Natural killer cell (primary cell): ENCODE measurements at regions not wholly inside any gene's neighbourhood (a gene's known extent, or its start where the extent isn't known, plus 50 kb on each side); places are given as distances from the start of the nearest gene placed in this dataset.
"Not testable (repeated sequence)": the region's sequence is repeated elsewhere in the genome, so short reads cannot be mapped to it uniquely, and the experiment has no call there.

Experiments
- ATAC-seq, 3 donors: fragments of 150-1000 bp in 2 of 3; fragments of 200-7000 bp in 1 of 3; cut with Tn5 transposase; 1 replicate in 1 of 3; 2 replicates in 2 of 3; pipeline ENCODE4 v1.10.0; 2021; ENCODE audit warnings: mild to moderate bottlenecking in 2 of 3, moderate library complexity in 2 of 3
- DNase-seq, 2 donors: peaks; one replicate each; pipeline versions ENCODE4 v3.0.0 to v3.0.0-alpha.2; 2013 to 2021; ENCODE audit warnings: mixed read lengths in 1 of 2
- H3K27ac ChIP-seq: one replicate; pipeline ENCODE4 v1.5.1; 2013; ENCODE audit warnings: mild to moderate bottlenecking, low read length
- H3K27me3 ChIP-seq: one replicate; pipeline ENCODE4 v1.6.1; 2013; ENCODE audit warnings: low read length; ENCODE audit not compliant: control insufficient read depth, insufficient read depth
- H3K36me3 ChIP-seq: one replicate; pipeline ENCODE4 v1.6.1; 2013; ENCODE audit warnings: low read length; ENCODE audit not compliant: control insufficient read depth, insufficient read depth
- H3K4me1 ChIP-seq: one replicate; pipeline ENCODE4 v1.6.1; 2013; ENCODE audit warnings: low read length; ENCODE audit not compliant: control insufficient read depth, insufficient read depth
- H3K4me3 ChIP-seq: one replicate; pipeline ENCODE4 v1.5.1; 2013; ENCODE audit warnings: low read length
- H3K9me3 ChIP-seq: one replicate; pipeline ENCODE4 v1.6.1; 2013; ENCODE audit warnings: low read length; ENCODE audit not compliant: control insufficient read depth, insufficient read depth
- H3K27ac Mint-ChIP-seq, 2 donors: one replicate each; pipeline ENCODE4 v1.8.0; 2022; ENCODE audit warnings: mild to moderate bottlenecking in 2 of 2, mixed read lengths in 2 of 2, moderate library complexity in 1 of 2
- H3K27me3 Mint-ChIP-seq, 2 donors: one replicate each; pipeline ENCODE4 v1.8.0; 2022; ENCODE audit warnings: low read depth in 2 of 2, mixed read lengths in 2 of 2
- H3K36me3 Mint-ChIP-seq: one replicate; pipeline ENCODE4 v1.8.0; 2022; ENCODE audit warnings: mixed read lengths
- H3K4me1 Mint-ChIP-seq, 2 donors: one replicate each; pipeline ENCODE4 v1.8.0; 2022; ENCODE audit warnings: mixed read lengths in 2 of 2
- H3K4me3 Mint-ChIP-seq: one replicate; pipeline ENCODE4 v1.8.0; 2022; ENCODE audit warnings: mild to moderate bottlenecking, moderate library complexity, mixed read lengths
- H3K9me3 Mint-ChIP-seq, 2 donors: one replicate each; pipeline ENCODE4 v1.8.0; 2022; ENCODE audit warnings: mixed read lengths in 2 of 2
- CTCF ChIP-seq: fragments of 200-600 bp; IDR thresholded peaks from one replicate; pipeline ENCODE4 v1.8.0; 2022; ENCODE audit warnings: antibody characterized with exemption
- WGBS: methylation state at CpG from one replicate; pipeline ENCODE4 v1.1.7; 2013; ENCODE audit warnings: missing lambda C conversion rate; ENCODE audit not compliant: insufficient coverage; 5-methylcytosine and 5-hydroxymethylcytosine counted together
- intact Hi-C: fragments of 100-400 bp; cut with micrococcal nuclease; formaldehyde crosslinking; loops from one replicate; pipeline ENCODE4 v1.14.2; 2022

- H3K27ac ChIP-seq, DNase-seq, intact Hi-C loops, H3K4me3 Mint-ChIP-seq, H3K9me3 ChIP-seq, H3K36me3 Mint-ChIP-seq, H3K27ac Mint-ChIP-seq, H3K4me3 ChIP-seq, H3K36me3 ChIP-seq, H3K9me3 Mint-ChIP-seq, H3K4me1 ChIP-seq, ATAC-seq, H3K27me3 ChIP-seq: not testable (repeated sequence)
- WGBS: 97% methylated on average over 2 of the region's 2 CpGs
- Mint-ChIP-seq H3K4me1 (peaks cover 17 to 19% of the 10 kb centered on the region in 2 donors), H3K27me3 (peaks cover 17 to 30% of the 10 kb centered on the region in 2 donors)
Measured at GRCh38 chr1:148267066-148267465, 115.0 kb upstream of the NBPF11 start.

GRCh38 chr1:148264374-148265276, 112.5 kb upstream of the NBPF11 start:
- ATAC-seq (no peak), DNase-seq (peak in 1 of 2 donors; percentile 33)
- Histone ChIP-seq H3K27me3 (no peaks in the 10 kb centered on the region), H3K9me3 (no peaks in the 10 kb centered on the region), H3K4me3 (no peak overlapping the region), H3K27ac (no peak overlapping the region), H3K4me1 (peaks cover 10% of the 10 kb centered on the region), H3K36me3 (no peaks in the 10 kb centered on the region)
- peak overlapping the region; percentile 99 for H3K4me3 Mint-ChIP-seq
- no peak for TF ChIP-seq CTCF
- H3K36me3 Mint-ChIP-seq: no peaks in the 10 kb centered on the region
- 83% methylated on average over 28 of the region's 29 CpGs for WGBS
- H3K27me3 Mint-ChIP-seq: peaks cover 27 to 34% of the 10 kb centered on the region in 2 donors
- intact Hi-C loops: no loop called here
- no peaks in the 10 kb centered on the region for H3K9me3 Mint-ChIP-seq
- H3K4me1 Mint-ChIP-seq: peaks cover 19 to 20% of the 10 kb centered on the region in 2 donors
- H3K27ac Mint-ChIP-seq: no peak overlapping the region

GRCh38 chr1:148263906-148264255, 111.8 kb upstream of the NBPF11 start:
- Histone ChIP-seq H3K4me1 (peaks cover 10% of the 10 kb centered on the region), H3K36me3 (no peaks in the 10 kb centered on the region), H3K9me3 (no peaks in the 10 kb centered on the region), H3K27me3 (no peaks in the 10 kb centered on the region), H3K27ac (peak overlapping the region; percentile 68), H3K4me3 (peak overlapping the region; percentile 60)
- TF ChIP-seq CTCF: no peak
- 6% methylated on average over 16 of the region's 17 CpGs for WGBS
- no peaks in the 10 kb centered on the region for H3K9me3 Mint-ChIP-seq
- DNase-seq (no peak), ATAC-seq (peak in 2 of 3 donors; percentile 5 to 25)
- H3K36me3 Mint-ChIP-seq: no peaks in the 10 kb centered on the region
- H3K27ac Mint-ChIP-seq: peak overlapping the region; percentile 83 to 89
- H3K4me1 Mint-ChIP-seq: peaks cover 19 to 20% of the 10 kb centered on the region in 2 donors
- peak overlapping the region; percentile 99 for H3K4me3 Mint-ChIP-seq
- intact Hi-C loops: no loop called here
- peaks cover 34 to 35% of the 10 kb centered on the region in 2 donors for H3K27me3 Mint-ChIP-seq

- intact Hi-C loops: no loop called here
- H3K9me3 Mint-ChIP-seq: no peaks in the 10 kb centered on the region
- H3K36me3 ChIP-seq: no peaks in the 10 kb centered on the region
- WGBS: under 1% methylated on average over 43 of the region's 43 CpGs
- no peaks in the 10 kb centered on the region for H3K36me3 Mint-ChIP-seq
- peak overlapping the region; percentile 83 to 89 for H3K27ac Mint-ChIP-seq
- peaks cover 10% of the 10 kb centered on the region for H3K4me1 ChIP-seq
- no peaks in the 10 kb centered on the region for H3K27me3 ChIP-seq
- peak overlapping the region; percentile 99 for H3K4me3 Mint-ChIP-seq
- peaks cover 37 to 39% of the 10 kb centered on the region in 2 donors for H3K27me3 Mint-ChIP-seq
- peak overlapping the region; percentile 68 for H3K27ac ChIP-seq
- no peaks in the 10 kb centered on the region for H3K9me3 ChIP-seq
- H3K4me3 ChIP-seq: peak overlapping the region; percentile 60
- peaks cover 19 to 20% of the 10 kb centered on the region in 2 donors for H3K4me1 Mint-ChIP-seq
- no peak for TF ChIP-seq CTCF
- ATAC-seq (peak; percentile 81 to 87 (median 85)), DNase-seq (peak in 1 of 2 donors; percentile 83)
Measured at GRCh38 chr1:148263128-148263905, 111.2 kb upstream of the NBPF11 start.

- H3K27me3 ChIP-seq, H3K4me1 ChIP-seq, H3K27ac ChIP-seq, H3K27ac Mint-ChIP-seq, H3K36me3 Mint-ChIP-seq, H3K4me3 ChIP-seq, ATAC-seq, H3K9me3 ChIP-seq, intact Hi-C loops, H3K9me3 Mint-ChIP-seq, DNase-seq, H3K36me3 ChIP-seq: not testable (repeated sequence)
- 92% methylated on average over 1 of the region's 3 CpGs for WGBS
- peaks cover 19 to 20% of the 10 kb centered on the region in 2 donors for H3K4me1 Mint-ChIP-seq
- H3K4me3 Mint-ChIP-seq: peak overlapping the region; percentile 99
- peaks cover 30 to 39% of the 10 kb centered on the region in 2 donors for H3K27me3 Mint-ChIP-seq
Measured at GRCh38 chr1:148261684-148262083, 109.6 kb upstream of the NBPF11 start.
